SKM-1 treated with dmso at 0.1 percent for 144 hours (cell line): ENCODE measurements at regions not wholly inside any gene's neighbourhood (a gene's known extent, or its start where the extent isn't known, plus 50 kb on each side); places are given as distances from the start of the nearest gene placed in this dataset.

Source experiments
- DNase-seq: peaks from one replicate; lab custom pipeline; 2025; ENCODE audit not compliant: unreplicated experiment; lab: John Stamatoyannopoulos, UW

DNA sequence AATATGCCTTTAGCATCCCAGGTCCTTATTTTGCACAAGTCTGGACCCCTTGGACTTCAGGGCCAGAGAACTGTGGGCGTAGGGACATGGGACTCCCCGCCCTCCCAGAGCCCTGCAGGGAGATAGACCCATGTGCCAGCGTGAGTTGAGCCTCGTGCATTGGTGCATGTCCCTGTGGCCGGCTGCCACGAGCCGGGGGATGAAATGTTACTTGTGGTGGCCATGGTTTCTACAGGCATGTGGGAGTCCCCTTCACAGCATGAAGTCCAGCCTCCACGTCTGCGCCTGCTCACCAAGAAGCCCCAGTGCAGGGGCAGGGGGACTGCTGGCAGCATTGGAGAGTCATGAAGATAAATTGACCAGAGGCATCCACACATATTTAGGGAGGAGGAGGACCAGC is 470.0 kb downstream of the BCL11B start:
- DNase-seq: no peak

DNA sequence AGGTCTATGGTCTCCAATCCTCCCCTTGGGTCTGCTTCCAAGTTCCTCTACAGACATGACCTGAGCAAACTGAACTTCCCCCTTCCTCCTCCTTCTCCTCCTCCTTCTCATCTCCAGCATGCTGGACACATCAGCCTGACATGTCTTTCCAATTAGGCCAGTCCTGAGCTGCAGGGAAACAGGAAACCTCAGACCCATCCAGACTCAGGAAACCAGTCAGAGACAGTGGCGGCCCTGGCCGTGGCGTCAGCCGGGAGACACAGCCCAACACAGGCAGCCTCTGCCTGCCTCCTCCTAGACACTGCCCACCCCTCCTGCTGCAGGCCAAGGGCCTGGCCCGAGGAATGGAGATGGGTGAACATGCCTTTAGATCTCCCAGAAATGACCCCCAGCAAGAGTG is 468.8 kb downstream of the BCL11B start:
- no peak for DNase-seq

DNA sequence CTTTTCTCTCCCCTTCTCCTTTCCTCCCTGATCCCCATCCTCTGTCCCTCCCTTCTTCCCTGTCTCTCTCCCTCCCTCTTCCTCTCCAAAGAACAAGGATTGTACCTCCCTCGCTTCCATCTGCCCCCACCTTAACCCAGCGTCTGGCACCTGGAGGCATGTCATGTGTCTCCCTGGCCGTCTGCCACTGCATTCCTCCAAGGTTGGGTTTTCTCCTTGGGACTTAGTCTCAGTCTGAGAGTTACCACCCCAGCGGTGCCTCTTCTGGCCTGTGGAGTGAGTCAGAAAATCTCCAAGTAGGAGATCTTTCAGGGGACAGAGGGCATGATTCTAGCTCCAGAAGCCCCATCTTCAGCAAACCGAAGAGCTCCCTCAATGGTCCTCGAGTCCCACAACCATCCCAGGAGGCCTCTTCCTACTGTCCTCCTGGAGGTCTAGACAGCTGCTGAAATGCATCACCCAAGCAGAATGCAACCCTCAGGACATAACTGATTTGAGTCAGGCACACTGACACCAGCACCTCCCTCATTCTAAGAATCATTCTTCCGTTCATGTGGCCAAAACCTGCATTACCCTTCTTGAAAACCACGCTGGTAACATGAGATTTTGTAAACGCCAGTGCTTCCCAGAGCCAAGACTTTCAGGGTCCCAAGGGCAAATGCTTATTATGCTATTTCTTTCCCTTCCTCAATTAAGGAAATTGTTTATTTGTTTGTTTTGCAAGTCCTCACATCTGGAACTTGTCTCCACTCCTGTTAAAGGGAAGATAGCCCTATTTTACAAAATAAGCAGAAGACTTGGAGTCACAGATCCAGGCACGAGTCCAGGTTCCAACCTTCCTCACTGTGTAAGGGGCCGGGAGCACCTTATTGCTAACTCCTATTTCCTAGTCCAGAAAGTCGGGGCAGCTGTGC is 463.2 kb downstream of the BCL11B start:
- DNase-seq: no peak

DNA sequence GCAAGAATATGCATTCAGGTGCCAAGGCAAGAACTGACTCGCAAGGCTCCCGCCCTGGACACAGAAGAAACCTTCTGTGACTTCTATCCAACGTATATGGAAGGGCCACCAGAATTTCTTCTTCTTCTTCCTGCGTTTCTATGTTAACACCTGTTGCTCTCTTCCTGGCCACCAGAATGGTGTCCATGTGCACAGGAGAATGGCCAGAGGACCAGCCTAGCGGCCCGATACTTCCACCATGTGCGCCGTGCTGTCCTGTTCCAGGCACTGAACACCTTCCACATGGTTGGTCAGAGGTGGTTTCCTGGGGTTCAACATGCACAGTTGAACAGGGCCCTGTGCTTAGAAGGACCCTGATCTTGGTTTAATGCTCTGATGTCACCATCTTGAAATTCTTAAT is 455.8 kb downstream of the BCL11B start:
- no peak for DNase-seq

DNA sequence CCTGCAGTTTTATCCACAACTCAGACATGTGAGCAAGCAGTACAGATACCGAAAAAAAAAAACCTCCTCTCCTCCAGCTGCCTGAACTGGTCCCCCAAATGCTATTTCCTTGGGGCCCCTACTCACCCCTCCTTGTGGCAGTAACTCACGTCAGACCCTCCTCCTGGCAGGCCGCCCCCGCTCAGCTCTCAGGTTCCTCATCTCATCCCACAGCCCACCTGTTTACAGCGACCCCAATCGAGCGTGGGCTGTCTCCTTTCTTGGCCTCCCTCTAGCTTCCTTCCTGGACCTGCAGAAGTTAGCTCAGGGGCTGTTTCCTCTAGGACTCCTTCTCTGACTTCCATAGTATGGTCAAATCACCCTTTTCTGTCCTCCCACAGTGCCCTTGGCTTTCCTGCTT is 455.3 kb downstream of the BCL11B start:
- no peak for DNase-seq

DNA sequence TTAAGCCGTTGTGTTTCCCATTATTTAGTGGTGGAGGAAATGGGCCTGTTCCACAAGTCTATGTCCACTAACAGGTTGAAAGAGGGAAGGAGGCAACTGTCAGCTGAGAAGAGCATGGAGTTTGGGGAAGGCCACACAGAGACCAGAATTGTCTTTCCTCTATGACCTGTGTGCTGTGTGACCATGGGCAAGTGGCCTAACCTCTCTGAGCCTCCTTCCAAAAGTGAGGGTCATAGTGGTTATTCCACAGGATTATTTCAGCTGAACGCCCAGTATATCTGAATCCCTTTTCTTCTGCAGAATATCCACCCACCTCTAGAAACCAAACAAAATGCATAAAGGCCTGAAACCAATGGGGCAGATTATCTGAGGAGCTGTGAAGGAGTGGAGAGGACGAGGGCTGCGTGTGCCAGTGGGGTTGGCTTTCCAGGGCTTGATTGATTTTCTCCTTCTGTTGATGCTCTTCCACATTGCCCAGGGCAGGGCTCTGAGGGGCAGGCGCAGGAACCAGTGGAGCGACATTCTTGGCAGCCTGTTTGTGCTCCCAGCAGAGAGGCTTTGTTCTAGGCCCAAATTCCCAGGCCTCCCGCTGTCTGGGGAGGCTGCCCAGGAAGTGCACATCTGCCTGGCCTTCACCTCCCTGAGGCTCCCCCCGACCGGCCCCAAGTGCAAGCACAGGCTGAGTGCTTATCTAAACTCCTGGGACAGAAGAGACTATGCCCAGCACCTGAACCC is 452.7 kb downstream of the BCL11B start:
- DNase-seq: no peak

DNA sequence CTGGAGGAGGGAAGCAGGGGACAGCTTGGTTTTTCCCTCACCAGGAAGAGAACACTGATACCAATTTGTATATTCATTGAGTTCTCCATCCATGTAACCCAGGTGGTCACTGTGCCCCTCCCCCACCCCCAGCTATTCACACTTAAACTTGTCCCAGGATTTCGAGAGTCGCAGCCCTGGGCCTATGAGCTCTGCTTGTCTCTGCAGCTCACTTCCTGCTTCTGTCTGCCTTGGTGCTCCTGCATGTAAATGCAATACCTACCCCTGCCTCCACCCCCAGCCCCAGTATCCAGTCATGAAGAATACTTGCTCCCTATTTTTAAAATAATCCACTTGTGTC is 452.2 kb downstream of the BCL11B start:
- no peak for DNase-seq

DNA sequence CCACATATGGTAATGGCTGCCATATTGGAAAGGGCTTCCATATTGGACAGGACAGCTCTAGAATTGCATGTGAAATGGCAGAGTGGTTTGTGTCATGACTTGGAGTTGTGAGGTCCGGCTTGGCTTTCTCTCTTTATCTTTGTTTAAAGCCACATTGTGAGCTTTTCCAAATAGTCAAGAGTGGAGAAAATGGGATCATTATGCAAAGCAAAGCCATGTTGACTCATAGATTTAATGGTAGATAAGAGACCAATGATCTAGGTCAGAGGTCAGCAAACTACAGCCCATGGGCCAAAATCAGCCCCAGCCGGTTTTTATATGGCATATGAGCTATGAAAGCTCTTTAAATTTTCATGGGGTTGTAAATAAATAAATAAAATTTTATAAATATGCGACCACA is 449.1 kb downstream of the BCL11B start:
- no peak for DNase-seq

DNA sequence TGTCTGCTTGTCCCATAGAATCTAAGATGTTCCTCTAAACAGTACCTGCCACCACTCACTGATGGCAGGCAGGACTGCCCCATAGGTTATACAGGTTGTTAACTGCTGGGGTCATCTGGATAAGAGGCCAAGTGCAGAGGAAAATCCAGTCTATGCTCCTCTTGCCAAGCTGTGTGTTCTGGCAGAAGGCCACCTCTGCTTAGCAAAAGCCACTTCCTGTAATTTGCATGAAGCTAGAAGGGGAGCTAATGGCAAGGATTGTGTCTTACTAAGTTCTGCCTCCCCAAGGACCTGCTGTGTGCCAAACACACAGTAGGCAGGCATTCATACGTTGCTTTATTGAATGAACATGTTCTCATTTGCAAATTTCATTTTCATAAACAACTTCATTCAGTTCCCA is 445.4 kb downstream of the BCL11B start:
- DNase-seq: no peak

DNA sequence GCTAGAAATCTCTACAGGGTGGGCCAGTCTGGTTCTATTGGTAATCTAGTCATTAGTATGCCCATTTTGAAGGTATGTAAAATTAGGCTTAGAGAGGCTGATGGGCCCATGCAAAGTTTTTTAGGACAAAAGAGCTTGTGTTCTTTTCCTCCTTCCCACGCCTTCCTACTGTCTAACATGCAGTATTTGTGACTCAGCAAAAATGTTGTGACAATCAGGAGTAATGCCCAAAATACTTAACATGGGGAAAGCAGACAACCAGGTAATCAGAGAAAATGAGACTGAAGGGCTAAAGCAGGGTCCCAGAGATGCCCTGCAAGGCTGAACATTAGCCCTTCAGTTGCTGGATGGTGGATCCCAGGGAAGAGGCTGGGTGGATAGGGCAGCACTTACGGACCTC is 437.9 kb downstream of the BCL11B start:
- DNase-seq: no peak

DNA sequence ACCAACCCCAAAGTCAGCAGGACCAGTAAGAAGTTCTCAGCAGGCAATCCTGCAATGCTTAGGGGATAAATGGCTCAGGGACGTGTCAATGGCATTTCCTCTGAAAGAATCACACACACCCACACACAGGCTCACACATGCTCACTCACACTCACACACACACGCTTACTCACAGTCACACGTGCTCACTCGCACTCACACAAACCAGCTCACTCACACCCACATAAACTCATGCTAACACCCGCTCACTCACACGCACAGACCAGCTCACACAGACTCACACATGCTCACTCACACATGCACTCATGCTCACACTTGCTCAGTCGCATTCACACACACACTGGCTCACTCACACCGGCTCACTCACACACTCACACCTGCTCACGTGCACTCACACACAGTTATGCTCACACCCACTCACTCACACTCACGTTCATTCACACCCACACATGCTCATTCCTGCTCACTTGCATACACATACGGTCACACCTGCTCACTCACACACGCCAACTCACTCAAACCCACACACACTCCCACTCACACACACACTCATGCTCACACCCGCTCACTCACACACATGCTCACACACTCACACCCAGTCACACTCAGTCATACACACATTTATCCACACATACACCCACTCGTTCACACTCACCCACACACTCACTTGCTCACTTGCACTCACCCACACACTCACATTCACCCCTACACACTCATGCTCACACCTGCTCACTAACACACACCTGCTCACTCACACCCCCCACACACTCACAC is 436.8 kb downstream of the BCL11B start:
- no peak for DNase-seq

DNA sequence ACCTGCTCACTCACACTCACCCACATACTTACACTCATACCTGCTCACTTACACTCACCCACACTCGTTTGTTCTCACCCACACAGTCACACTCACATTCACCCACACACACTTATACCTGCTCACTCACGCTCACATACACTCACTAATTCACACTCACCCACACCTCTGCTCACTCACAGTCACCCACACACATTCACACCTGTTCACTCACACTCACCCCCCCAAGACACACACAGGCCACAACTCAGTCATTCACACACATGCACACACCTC is 436.2 kb downstream of the BCL11B start:
- DNase-seq: no peak

DNA sequence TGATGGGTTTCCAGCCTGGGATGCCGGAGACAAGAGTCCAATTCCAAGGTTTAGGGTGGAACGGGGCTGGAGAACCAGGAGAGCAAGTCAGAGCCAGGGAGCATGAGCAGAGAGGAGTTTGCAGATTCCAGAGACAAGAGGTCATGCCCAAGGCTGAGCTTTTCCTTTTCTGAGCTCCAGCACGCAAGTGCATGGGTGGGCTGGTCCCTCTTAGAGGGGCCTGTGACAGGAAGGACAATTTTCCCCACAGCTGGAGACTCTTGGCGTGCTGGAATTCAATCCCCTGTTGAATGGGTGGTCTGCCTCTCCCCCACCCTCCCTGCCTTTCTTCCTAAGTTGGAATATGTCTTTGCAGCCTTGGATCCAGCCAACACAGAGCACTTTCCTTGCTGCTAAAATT is 431.9 kb downstream of the BCL11B start:
- DNase-seq: no peak

DNA sequence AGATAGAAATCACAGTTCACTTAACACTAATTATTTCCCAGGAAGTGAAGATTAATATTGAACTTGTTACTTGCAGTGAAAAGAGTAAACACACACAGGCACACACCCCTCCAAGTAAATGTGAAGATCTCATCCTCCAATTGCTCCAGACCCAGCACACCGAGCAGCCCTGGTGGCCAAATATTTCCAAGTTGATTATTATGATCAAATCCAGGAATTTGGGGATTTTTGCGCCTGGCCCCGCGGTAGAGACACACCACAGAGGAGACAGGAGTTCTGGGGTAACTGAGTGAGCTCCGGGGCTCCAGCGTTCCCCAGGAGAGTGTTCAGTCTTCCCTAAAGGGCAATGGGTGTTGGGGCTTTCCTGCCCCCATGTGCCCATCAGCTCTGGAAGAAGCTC is 431.5 kb downstream of the BCL11B start:
- DNase-seq: no peak

DNA sequence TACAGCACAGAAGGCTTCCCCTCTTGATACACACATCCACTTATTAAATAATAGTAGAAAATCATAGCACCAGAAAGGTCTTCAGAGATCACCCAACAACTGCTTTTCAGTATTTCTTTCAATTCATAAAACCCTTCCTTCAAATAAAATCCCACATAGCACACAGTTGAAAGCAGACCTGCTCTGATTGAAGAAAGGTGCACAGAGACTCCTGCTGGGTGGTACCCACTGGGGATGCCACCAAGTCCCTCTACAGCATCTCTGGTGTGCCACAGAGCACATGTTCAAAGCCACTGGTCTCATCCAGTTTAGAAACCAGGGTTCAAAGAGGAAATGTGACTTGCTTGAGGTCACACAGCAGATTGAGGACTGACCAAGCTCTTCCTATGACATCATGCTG is 427.5 kb downstream of the BCL11B start:
- no peak for DNase-seq

DNA sequence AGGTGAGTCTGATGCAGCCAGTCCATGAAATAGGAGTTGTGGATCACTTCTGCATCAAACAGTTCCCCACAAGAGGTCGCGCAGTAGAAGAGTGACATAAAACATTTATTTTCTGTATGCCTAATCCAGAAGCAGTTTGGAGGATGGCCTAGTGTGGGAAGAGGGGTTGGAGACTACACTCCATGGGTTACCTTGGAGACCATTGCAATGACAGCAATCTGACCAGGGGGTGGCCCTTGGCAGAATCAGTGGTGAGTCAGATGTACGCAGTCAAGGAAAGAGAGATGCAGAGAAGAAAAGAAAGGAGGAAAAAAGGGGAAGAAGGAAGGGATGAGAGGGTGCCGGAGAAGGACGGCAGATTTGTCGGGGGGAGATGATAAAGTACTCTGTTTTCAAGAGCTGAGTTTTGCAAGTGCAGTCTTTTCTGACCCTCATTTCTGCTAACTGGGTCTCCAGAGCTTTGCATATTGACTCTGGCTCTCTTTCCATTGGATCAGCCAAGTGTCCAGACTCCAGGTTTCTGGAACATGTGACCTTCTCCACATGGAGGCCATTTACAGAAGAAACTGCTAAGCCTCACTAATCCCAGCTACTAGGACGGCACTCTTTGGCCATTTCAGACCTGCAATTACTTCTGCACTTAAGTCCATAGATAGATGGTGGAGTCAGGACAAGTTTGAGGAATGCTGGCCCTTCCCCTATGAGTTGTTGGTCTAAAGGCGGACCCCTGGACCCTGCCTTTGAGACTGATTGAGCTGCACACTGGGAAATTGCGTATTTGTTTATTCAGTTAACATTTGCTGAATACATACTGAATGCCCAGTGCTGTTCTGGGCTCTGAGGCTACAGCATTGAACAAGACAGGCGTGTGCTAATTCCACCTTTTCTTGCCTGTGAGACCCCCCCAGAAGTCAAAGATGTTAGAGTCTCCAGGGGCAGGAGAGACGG is 424.2 kb downstream of the BCL11B start:
- DNase-seq: no peak

DNA sequence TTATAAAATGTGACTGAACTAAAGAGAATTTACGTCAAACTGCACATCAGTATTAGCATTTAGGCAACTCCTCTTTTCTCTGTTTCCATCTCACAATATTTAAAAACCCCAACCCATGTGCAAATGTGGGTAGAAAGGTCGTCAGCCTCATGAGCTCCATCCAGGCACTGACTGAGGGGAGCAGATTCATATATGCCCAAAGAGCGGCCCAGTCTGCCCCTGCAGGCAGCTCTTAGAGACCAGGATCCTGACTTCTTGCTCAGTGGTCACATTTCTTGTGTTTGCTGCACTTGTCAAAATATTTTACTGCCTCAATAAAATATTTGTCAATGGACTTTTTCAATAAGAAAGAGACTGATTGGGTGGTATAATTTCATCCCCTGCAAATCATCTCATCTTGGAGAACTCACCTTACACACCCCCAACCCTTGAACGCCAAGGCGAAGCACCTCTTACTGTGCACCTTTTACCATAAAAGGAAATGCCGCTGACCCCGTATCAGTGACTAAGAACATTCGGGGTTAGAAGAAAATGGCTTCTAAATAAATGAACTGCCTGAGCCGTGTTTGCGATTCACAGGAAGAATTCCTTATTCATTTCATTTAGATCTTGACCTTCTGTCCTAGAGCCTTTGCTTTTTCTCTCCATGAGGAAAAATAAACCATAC is 418.8 kb downstream of the BCL11B start:
- no peak for DNase-seq

DNA sequence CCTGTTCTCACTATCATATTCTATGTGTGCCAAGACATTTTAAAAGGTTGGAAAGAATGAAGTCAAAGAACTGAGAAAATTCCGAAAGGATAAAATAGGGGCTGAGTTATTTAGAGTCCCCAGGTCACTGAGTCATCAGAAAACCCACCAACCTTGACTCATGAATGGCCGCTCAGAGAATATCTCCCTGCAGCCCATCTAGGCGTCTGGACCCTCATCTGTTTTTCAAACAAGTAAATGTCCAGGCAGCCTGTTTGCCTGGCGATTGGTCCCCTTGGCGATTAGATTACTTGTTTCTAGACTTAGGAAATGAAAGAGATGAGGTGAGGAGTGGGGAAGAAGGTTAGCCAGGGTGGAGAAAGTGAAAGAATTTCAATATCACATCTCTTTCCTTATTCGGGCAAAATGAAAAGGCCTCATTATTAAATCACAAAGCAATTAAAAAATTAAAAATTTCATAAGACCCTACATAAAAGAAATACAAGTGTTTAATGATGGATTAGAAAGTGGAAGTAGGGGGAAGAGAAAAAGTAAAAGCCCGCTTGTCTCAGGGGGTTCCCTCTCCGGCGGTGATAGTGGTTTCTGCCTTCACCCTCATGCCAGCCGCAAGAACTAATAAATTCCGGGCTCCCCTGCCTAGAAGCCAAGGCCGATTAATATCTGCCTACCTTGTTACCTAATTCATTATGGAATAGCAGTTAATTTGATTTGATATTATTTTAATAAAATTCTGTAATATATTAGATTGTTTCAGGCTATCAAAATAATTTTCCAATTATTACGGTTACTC is 415.9 kb downstream of the BCL11B start:
- DNase-seq: no peak

DNA sequence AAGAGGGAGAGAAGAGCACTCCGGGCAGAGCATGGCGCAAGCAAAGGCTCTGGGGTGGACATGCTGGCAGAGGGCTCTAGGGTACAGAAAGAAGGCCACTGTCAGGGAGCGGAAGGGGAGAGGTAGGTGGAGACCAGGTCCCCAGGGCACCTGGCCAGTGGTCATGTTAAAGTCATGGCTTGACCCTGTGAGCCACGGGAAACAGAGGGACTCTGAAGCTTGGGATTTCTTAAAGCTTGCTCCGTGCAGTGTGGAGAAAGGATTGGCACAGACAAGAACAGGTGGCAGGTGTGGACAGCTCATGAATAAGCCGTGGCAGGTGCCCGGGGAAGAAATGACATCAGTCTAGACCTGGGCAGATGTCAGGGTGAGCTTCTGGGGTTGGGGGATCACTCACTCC is 413.8 kb downstream of the BCL11B start:
- DNase-seq: no peak

DNA sequence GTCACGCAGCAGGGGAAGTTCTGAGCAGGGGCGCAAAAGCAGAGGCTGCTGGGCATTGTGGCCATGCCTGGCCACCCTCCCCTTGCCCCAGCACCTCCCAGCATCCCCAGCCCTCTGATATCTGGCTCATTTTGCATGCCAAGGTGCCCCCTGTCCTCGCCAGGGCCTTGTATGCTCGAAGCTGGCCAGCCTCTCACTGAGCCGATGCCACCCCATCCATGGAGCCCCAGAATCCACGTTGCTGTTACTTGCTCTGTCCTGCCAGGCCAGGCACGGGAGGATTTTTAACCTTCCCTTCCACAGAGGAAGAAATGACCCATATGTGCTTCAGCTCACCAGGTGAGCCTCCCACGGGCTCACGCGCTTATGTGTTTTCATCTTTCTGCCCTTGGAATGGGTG is 413.4 kb downstream of the BCL11B start:
- no peak for DNase-seq
